Esophagus muscularis mucosa (tissue), 4 donors: ENCODE measurements at regions not wholly inside any gene's neighbourhood (a gene's known extent, or its start where the extent isn't known, plus 50 kb on each side); places are given as distances from the start of the nearest gene placed in this dataset.

Experiments used
- DNase-seq: peaks from one replicate; pipeline ENCODE4 v3.0.0-alpha.2; 2017; ENCODE audit errors: extremely low spot score
- H3K27ac ChIP-seq, 4 donors: fragments of 200-600 bp; sonication (generic); replicated peaks in 1 of 4; 1 replicate in 3 of 4; 2 replicates in 1 of 4; pipeline ENCODE4 v1.5.1; 2016 to 2019; ENCODE audit warnings: mild to moderate bottlenecking in 1 of 4
- H3K27me3 ChIP-seq, 4 donors: fragments of 200-600 bp; sonication (generic); one replicate each; pipeline versions ENCODE4 v1.5.1 to v1.6.0; 2016 to 2019
- H3K36me3 ChIP-seq, 4 donors: fragments of 200-600 bp; sonication (generic); one replicate each; pipeline ENCODE4 v1.5.1; 2016 to 2019
- H3K4me1 ChIP-seq, 4 donors: fragments of 200-600 bp; sonication (generic); one replicate each; pipeline ENCODE4 v1.5.1; 2016 to 2019
- H3K4me3 ChIP-seq, 4 donors: fragments of 200-600 bp; sonication (generic); 1 replicate in 2 of 4; 2 replicates in 2 of 4; pipeline ENCODE4 v1.5.1; 2016 to 2019; ENCODE audit warnings: mild to moderate bottlenecking in 4 of 4, moderate library complexity in 1 of 4
- H3K9me3 ChIP-seq, 4 donors: fragments of 200-600 bp; sonication (generic); 1 replicate in 3 of 4; 2 replicates in 1 of 4; pipeline ENCODE4 v1.5.1; 2016 to 2019
- EP300 ChIP-seq: sonication (generic); formaldehyde crosslinking; IDR thresholded peaks from one replicate; pipeline ENCODE4 v1.6.1; 2017; ENCODE audit warnings: antibody characterized with exemption
- POLR2A ChIP-seq: fragments of 450-650 bp; IDR thresholded peaks from one replicate; pipeline ENCODE4 v1.6.1; 2017; ENCODE audit warnings: antibody characterized with exemption, moderate library complexity, mild to moderate bottlenecking, low read depth
- POLR2AphosphoS5 ChIP-seq, 2 donors: sonication (generic); formaldehyde crosslinking; IDR thresholded peaks; one replicate each; pipeline ENCODE4 v1.6.1; 2017; ENCODE audit warnings: antibody characterized with exemption in 2 of 2
- WGBS: methylation state at CpG from one replicate; pipeline ENCODE4 v1.1.5; 2018; 5-methylcytosine and 5-hydroxymethylcytosine counted together
- intact Hi-C: fragments of 100-400 bp; cut with DNase I; formaldehyde crosslinking; loops from one replicate; pipeline ENCODE4 v1.15.1; 2023
- TF ChIP-seq, protein P1 (sequence below), 3 experiments: fragments of 200-600 bp in 2 of 3; fragments of 450-650 bp in 1 of 3; sonication (generic) in 2 of 3; IDR thresholded peaks; one replicate each; pipeline ENCODE4 v1.5.1; 2017 to 2019; ENCODE audit warnings: antibody characterized with exemption in 3 of 3, mild to moderate bottlenecking in 2 of 3, moderate library complexity in 1 of 3

DNA sequence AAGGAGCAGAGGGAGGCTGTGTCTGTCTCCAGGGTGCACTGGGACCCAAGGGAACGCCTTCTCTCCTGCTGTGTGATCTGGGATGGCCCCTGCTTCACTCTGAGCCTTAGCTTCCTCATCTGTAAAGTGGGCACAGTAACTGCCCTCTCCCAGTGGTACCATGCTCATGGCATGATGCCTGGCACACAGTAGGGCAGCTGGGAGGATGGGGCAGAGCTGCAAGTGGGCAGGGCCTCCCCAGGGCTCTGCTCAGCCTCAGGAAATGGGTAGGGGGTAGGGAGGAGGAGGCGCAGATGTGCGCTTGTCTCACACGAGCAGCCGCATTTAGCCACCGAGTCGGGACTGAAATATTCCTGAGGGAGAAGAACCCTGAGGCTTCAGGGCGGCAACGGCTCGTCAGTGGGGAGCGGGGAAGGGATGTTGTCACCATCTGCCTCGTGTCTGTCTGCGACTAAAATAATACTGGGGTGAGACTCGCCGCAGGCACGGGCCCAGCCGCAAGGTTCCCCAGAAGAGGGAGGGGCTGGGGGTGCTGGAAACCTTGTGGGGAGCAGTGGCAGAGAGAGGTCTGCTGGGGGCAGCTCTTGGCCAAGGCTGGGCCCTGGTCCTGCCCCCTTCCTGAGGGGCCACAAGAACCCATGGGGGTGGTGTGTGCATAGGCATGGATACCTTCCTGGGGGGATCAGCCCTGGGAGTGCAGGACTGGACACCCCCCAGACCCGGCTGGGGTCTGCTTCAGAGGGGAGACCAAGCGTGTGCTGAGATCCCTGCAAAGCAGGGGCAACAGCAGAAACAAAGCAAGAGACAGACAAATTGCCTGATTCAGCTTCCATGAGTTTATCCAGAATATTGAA lies 55.2 kb upstream of the PSD2 start:
- intact Hi-C loops, result no loop called here
- TF ChIP-seq, protein P1, sequence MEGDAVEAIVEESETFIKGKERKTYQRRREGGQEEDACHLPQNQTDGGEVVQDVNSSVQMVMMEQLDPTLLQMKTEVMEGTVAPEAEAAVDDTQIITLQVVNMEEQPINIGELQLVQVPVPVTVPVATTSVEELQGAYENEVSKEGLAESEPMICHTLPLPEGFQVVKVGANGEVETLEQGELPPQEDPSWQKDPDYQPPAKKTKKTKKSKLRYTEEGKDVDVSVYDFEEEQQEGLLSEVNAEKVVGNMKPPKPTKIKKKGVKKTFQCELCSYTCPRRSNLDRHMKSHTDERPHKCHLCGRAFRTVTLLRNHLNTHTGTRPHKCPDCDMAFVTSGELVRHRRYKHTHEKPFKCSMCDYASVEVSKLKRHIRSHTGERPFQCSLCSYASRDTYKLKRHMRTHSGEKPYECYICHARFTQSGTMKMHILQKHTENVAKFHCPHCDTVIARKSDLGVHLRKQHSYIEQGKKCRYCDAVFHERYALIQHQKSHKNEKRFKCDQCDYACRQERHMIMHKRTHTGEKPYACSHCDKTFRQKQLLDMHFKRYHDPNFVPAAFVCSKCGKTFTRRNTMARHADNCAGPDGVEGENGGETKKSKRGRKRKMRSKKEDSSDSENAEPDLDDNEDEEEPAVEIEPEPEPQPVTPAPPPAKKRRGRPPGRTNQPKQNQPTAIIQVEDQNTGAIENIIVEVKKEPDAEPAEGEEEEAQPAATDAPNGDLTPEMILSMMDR (IDR thresholded peaks at IDR 0.05), result no peak
- TF ChIP-seq POLR2A (no peak), EP300 (no peak), POLR2AphosphoS5 (IDR thresholded peaks at IDR 0.05) (no peak)
- H3K4me3 ChIP-seq, result no peak overlapping the region
- WGBS, result 83% methylated on average over 18 of the region's 19 CpGs
- no peaks in the 10 kb centered on the region for H3K9me3 ChIP-seq
- peaks cover 2 to 5% (median 3%) of the 10 kb centered on the region in 4 donors for H3K4me1 ChIP-seq
- no peaks in the 10 kb centered on the region for H3K36me3 ChIP-seq
- H3K27ac ChIP-seq, result no peak overlapping the region
- no peak for DNase-seq
- H3K27me3 ChIP-seq, result no peaks in the 10 kb centered on the region

DNA sequence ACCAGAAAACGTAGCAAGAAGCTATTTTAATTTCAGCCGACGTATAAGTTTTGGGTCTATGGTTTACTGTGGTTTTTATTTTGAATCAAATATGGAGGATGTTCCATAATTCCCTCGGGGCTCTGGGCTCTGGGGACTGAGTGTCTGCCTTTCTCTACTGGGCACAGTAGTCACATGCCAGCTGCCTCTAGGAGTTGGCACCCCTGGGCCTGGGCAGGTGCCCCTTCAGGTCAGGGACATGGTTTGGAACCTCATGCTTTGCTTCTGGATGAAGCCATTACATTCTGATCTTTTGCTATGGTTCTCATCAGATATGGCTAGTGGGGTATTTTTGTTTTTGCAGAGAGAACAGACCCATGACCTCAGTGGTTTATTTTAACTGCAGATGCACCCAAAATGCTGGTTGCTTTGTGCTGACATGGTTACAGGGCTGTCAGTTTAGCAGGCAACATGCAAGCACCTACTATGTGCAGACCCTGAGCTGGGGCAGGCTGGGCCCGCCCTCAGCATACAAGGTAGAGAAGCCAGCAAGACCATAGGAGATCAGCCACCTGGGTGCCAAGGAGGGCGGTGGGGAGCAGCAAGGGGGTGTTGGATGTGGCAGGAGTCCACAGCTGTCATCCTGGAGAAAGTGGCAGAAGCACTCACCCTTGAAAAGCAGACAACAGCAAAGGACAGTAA lies 54.5 kb upstream of the PSD2 start:
- Histone ChIP-seq H3K27me3 (no peaks in the 10 kb centered on the region), H3K36me3 (no peaks in the 10 kb centered on the region), H3K4me1 (peaks cover 10 to 12% (median 11%) of the 10 kb centered on the region in 4 donors), H3K27ac (no peak overlapping the region), H3K4me3 (no peak overlapping the region), H3K9me3 (no peaks in the 10 kb centered on the region)
- TF ChIP-seq, protein P1 (IDR thresholded peaks at IDR 0.05), result no peak
- no peak for TF ChIP-seq EP300
- TF ChIP-seq POLR2A, result no peak
- no peak for TF ChIP-seq POLR2AphosphoS5 (IDR thresholded peaks at IDR 0.05)
- intact Hi-C loops, result no loop called here
- 96% methylated on average over 3 of the region's 6 CpGs for WGBS
- DNase-seq, result no peak

DNA sequence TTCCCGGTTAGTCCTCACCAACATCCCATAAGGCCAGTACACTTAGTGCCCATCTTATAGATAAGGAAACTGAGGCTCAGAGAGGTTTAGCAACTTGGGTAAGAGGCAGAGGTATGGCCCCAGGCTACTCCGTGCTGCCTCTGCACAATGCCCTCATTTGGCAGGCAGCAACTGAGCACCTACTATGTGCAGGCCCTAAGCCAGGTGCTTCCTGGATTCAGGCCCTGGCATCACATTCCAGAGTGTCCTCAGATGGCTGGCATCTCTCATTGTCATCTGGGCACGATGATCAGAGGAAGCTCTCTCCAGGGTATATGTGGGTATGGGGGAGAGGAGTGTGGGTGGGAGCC lies 53.8 kb upstream of the PSD2 start:
- Histone ChIP-seq H3K4me1 (peaks cover 16 to 19% (median 17%) of the 10 kb centered on the region in 4 donors), H3K27me3 (peaks cover 0 to 5% (median 0%) of the 10 kb centered on the region in 4 donors), H3K27ac (no peak overlapping the region), H3K9me3 (no peaks in the 10 kb centered on the region), H3K4me3 (no peak overlapping the region), H3K36me3 (no peaks in the 10 kb centered on the region)
- TF ChIP-seq POLR2AphosphoS5 (IDR thresholded peaks at IDR 0.05) (no peak), EP300 (no peak), POLR2A (no peak)
- TF ChIP-seq, protein P1 (IDR thresholded peaks at IDR 0.05), result no peak
- intact Hi-C loops, result no loop called here
- 96% methylated on average over 2 of the region's 3 CpGs for WGBS
- DNase-seq, result no peak

DNA sequence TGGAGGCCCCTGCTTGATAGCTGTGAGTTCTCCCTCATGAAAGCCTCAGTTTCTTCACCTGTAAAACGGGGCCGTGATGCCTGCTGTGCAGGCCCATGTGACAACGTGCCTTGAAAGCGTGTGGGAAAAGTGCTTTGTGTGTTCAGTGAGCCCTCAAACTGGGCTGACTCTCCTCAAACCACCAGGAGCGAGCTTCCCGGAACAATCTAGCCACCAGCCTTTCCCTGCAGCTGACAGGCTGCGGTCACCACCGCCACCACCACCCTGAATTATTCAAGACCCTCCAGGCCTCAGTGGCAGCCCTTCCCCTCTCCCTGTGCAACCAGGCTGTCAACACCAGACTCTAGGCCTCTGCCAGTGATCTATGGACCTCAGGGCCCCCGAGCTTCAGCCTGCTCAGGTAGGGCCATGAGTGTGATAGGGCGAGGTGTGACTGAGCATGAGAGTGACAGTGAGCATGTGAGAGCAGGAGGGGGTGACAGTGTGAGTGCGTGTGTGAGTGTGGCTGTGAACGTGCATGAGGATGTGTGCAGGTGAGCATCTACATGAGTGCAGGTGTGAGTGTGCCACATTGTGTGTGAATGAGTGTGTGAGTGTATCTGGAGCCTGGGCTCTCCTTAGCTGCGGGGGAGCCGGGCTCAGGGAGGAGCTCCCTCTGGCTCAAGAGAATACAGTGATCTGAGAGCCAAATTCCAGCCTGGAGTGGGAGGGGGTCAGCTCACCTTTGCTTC lies 53.3 kb upstream of the PSD2 start:
- WGBS, result 91% methylated on average over 14 of the region's 14 CpGs
- no peak for TF ChIP-seq POLR2A
- TF ChIP-seq, protein P1 (IDR thresholded peaks at IDR 0.05), result no peak
- no peak for TF ChIP-seq POLR2AphosphoS5 (IDR thresholded peaks at IDR 0.05)
- TF ChIP-seq EP300, result no peak
- H3K9me3 ChIP-seq, result no peaks in the 10 kb centered on the region
- no peak overlapping the region for H3K27ac ChIP-seq
- no peak for DNase-seq
- H3K4me3 ChIP-seq, result no peak overlapping the region
- H3K36me3 ChIP-seq, result no peaks in the 10 kb centered on the region
- peaks cover 22 to 24% (median 23%) of the 10 kb centered on the region in 4 donors for H3K4me1 ChIP-seq
- intact Hi-C loops, result no loop called here
- H3K27me3 ChIP-seq, result peaks cover 0 to 10% (median 1%) of the 10 kb centered on the region in 4 donors
